Loucy (cell line): ENCODE measurements at regions not wholly inside any gene's neighbourhood (a gene's known extent, or its start where the extent isn't known, plus 50 kb on each side); places are given as distances from the start of the nearest gene placed in this dataset.

ENCODE experiments used
- H2AFZ ChIP-seq: fragments of 200-600 bp; sonication (generic); 2 replicates; pipeline ENCODE4 v1.6.0; 2016; ENCODE audit warnings: antibody characterized with exemption, mild to moderate bottlenecking, low read length, moderate library complexity
- H3F3A ChIP-seq: fragments of 200-600 bp; 2 replicates; pipeline ENCODE4 v1.6.0; 2016; ENCODE audit warnings: antibody characterized with exemption, low read depth, mild to moderate bottlenecking
- H3K27me3 ChIP-seq: fragments of 200-600 bp; sonication (generic); 2 replicates; pipeline ENCODE4 v1.6.1; 2014; ENCODE audit warnings: low read length, mild to moderate bottlenecking; ENCODE audit not compliant: insufficient read depth, poor library complexity, severe bottlenecking
- H3K36me3 ChIP-seq: fragments of 200-600 bp; sonication (generic); 2 replicates; pipeline ENCODE4 v1.6.1; 2016; ENCODE audit warnings: low read length; ENCODE audit not compliant: insufficient read depth
- H3K4me1 ChIP-seq: fragments of 200-600 bp; sonication (generic); 2 replicates; pipeline ENCODE4 v1.5.1; 2014; ENCODE audit warnings: low read length, mild to moderate bottlenecking; ENCODE audit not compliant: insufficient read depth, poor library complexity, severe bottlenecking
- H3K4me2 ChIP-seq: fragments of 200-600 bp; sonication (generic); 2 replicates; pipeline ENCODE4 v1.6.0; 2014; ENCODE audit warnings: antibody characterized with exemption, low read length, low read depth, mild to moderate bottlenecking; ENCODE audit not compliant: poor library complexity, severe bottlenecking
- H3K4me3 ChIP-seq: fragments of 200-600 bp; sonication (generic); 2 replicates; pipeline ENCODE4 v1.5.1; 2014; ENCODE audit warnings: low read length, mild to moderate bottlenecking, mixed read lengths; ENCODE audit not compliant: poor library complexity, severe bottlenecking
- H3K79me2 ChIP-seq: fragments of 200-600 bp; sonication (generic); 2 replicates; pipeline ENCODE4 v1.6.1; 2014; ENCODE audit warnings: low read length; ENCODE audit not compliant: insufficient read depth
- H3K9ac ChIP-seq: fragments of 200-600 bp; sonication (generic); 2 replicates; pipeline ENCODE4 v1.6.0; 2014; ENCODE audit warnings: mild to moderate bottlenecking, low read depth, low read length, moderate library complexity; ENCODE audit not compliant: poor library complexity, severe bottlenecking
- H3K9me2 ChIP-seq: fragments of 200-600 bp; sonication (generic); replicated peaks from 2 replicates; pipeline ENCODE4 v1.6.1; 2016; ENCODE audit warnings: low read depth, low read length, mixed read lengths
- H3K9me3 ChIP-seq: fragments of 200-600 bp; sonication (generic); 2 replicates; pipeline ENCODE4 v1.6.1; 2014; ENCODE audit warnings: mild to moderate bottlenecking, antibody characterized with exemption, low read length, low read depth; ENCODE audit not compliant: insufficient read depth
- H4K20me1 ChIP-seq: fragments of 200-600 bp; sonication (generic); 2 replicates; pipeline ENCODE4 v1.6.0; 2014; ENCODE audit warnings: antibody characterized with exemption, low read length, mild to moderate bottlenecking; ENCODE audit not compliant: insufficient read depth, poor library complexity, severe bottlenecking
- EZH2phosphoT487 ChIP-seq: fragments of 200-600 bp; IDR thresholded peaks from 2 replicates; pipeline ENCODE4 v1.6.1; 2018; ENCODE audit warnings: antibody characterized with exemption, mild to moderate bottlenecking, moderate library complexity, borderline replicate concordance
- TF ChIP-seq, protein P1 (sequence below): fragments of 200-600 bp; sonication (generic); conservative IDR thresholded peaks from 2 replicates; pipeline ENCODE4 v1.5.1; 2014; ENCODE audit warnings: mild to moderate bottlenecking, antibody characterized with exemption, low read length

- TF ChIP-seq, protein P1, sequence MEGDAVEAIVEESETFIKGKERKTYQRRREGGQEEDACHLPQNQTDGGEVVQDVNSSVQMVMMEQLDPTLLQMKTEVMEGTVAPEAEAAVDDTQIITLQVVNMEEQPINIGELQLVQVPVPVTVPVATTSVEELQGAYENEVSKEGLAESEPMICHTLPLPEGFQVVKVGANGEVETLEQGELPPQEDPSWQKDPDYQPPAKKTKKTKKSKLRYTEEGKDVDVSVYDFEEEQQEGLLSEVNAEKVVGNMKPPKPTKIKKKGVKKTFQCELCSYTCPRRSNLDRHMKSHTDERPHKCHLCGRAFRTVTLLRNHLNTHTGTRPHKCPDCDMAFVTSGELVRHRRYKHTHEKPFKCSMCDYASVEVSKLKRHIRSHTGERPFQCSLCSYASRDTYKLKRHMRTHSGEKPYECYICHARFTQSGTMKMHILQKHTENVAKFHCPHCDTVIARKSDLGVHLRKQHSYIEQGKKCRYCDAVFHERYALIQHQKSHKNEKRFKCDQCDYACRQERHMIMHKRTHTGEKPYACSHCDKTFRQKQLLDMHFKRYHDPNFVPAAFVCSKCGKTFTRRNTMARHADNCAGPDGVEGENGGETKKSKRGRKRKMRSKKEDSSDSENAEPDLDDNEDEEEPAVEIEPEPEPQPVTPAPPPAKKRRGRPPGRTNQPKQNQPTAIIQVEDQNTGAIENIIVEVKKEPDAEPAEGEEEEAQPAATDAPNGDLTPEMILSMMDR = no peak
- no peak for TF ChIP-seq EZH2phosphoT487
- H3K9me3 ChIP-seq = peaks cover 26% of the 10 kb centered on the region; the same call in 1 of the 2 replicates
- no peaks in the 10 kb centered on the region for H3K27me3 ChIP-seq
Measured at GRCh38 chr9:40928803-40929487, 199.5 kb downstream of the FOXD4L6 start.

DNA sequence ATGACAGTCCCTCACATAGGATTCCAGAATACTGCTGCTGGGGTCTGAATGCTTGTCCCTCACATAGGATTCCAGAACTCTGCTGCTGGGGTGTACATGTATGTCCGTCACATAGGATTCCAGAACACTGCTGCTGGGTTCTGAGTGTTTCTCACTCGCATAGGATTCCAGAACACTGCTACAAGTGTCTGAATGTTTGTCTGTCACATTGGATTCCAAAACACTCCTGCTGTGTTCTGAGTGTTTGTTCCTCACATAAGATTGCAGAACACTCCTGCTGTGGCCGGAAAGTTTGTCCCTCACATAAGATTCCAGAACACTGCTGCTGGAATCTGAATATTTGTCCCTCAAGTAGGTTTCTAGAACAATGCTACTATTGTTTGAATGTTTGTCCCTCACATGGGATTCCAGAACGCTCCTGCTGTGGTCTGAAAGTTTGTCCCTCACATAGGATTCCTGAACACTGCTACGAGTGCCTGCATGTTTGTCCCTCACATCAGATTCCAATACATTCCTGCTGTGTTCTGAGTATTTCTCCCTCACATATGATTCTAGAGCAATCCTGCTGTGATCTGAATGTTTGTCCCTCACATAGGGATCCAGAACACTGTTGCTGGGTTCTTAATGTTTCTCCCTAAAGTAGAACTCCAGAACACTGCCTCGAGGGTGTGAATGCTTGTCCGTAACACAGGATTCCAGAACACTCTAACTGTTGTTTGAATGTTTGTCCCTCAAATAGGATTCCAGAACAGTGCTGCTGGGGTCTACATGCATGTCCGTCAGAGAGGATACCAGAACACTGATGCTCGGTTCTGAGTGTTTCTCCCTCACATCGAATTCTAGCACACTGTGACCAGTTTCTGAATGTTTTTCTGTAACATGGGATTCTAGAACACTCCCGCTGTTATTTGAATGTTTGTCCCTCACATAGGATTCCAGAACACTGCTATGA is 200.4 kb downstream of the FOXD4L6 start:
- H3K9me3 ChIP-seq = peaks cover 26% of the 10 kb centered on the region; the same call in 1 of the 2 replicates
- no peak for TF ChIP-seq EZH2phosphoT487
- TF ChIP-seq, protein P1 = no peak
- H3K4me3 ChIP-seq = no peak overlapping the region
- H2AFZ ChIP-seq = no peak overlapping the region
- no peaks in the 10 kb centered on the region for H3K27me3 ChIP-seq
- no peaks in the 10 kb centered on the region for H4K20me1 ChIP-seq
- no peaks in the 10 kb centered on the region for H3K36me3 ChIP-seq
- no peak overlapping the region for H3K4me2 ChIP-seq
- no peaks in the 10 kb centered on the region for H3K79me2 ChIP-seq
- H3F3A ChIP-seq = no peaks in the 10 kb centered on the region
- H3K9me2 ChIP-seq = no peaks in the 10 kb centered on the region
- H3K4me1 ChIP-seq = no peaks in the 10 kb centered on the region
- no peak overlapping the region for H3K9ac ChIP-seq

More at GRCh38 chr9:40928803-40929487, 199.5 kb downstream of the FOXD4L6 start:
- Histone ChIP-seq H3K36me3 (no peaks in the 10 kb centered on the region), H4K20me1 (no peaks in the 10 kb centered on the region), H3K4me2 (no peak overlapping the region), H3K9me2 (no peaks in the 10 kb centered on the region), H3F3A (no peaks in the 10 kb centered on the region), H3K4me3 (no peak overlapping the region), H2AFZ (no peak overlapping the region), H3K9ac (no peak overlapping the region), H3K4me1 (no peaks in the 10 kb centered on the region), H3K79me2 (no peaks in the 10 kb centered on the region)

GRCh38 chr9:40927260-40927631 is 201.2 kb downstream of the FOXD4L6 start:
- H4K20me1 ChIP-seq = no peaks in the 10 kb centered on the region
- H3K4me3 ChIP-seq = no peak overlapping the region
- H2AFZ ChIP-seq = no peak overlapping the region
- no peaks in the 10 kb centered on the region for H3K36me3 ChIP-seq
- H3F3A ChIP-seq = no peaks in the 10 kb centered on the region
- no peaks in the 10 kb centered on the region for H3K27me3 ChIP-seq
- TF ChIP-seq, protein P1 = no peak
- TF ChIP-seq EZH2phosphoT487 = no peak
- H3K9ac ChIP-seq = no peak overlapping the region
- H3K9me2 ChIP-seq = no peaks in the 10 kb centered on the region
- no peak overlapping the region for H3K4me2 ChIP-seq
- H3K79me2 ChIP-seq = no peaks in the 10 kb centered on the region
- H3K9me3 ChIP-seq = peaks cover 31% of the 10 kb centered on the region; the same call in 1 of the 2 replicates
- H3K4me1 ChIP-seq = no peaks in the 10 kb centered on the region
